ENCODE measurements at regions not wholly inside any gene's neighbourhood (a gene's known extent, or its start where the extent isn't known, plus 50 kb on each side); places are given as distances from the start of the nearest gene placed in this dataset.

- no peak overlapping the region for H3K27ac ChIP-seq
- no peaks in the 10 kb centered on the region for H3K79me2 ChIP-seq (ENCODE audit: insufficient read depth, low read depth)
- no peaks in the 10 kb centered on the region for H3K4me1 ChIP-seq (ENCODE audit: low read depth, poor library complexity, severe bottlenecking)
- no peaks in the 10 kb centered on the region for H3K36me3 ChIP-seq (ENCODE audit: insufficient read depth)
- TF ChIP-seq, protein P1, sequence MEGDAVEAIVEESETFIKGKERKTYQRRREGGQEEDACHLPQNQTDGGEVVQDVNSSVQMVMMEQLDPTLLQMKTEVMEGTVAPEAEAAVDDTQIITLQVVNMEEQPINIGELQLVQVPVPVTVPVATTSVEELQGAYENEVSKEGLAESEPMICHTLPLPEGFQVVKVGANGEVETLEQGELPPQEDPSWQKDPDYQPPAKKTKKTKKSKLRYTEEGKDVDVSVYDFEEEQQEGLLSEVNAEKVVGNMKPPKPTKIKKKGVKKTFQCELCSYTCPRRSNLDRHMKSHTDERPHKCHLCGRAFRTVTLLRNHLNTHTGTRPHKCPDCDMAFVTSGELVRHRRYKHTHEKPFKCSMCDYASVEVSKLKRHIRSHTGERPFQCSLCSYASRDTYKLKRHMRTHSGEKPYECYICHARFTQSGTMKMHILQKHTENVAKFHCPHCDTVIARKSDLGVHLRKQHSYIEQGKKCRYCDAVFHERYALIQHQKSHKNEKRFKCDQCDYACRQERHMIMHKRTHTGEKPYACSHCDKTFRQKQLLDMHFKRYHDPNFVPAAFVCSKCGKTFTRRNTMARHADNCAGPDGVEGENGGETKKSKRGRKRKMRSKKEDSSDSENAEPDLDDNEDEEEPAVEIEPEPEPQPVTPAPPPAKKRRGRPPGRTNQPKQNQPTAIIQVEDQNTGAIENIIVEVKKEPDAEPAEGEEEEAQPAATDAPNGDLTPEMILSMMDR (conservative IDR thresholded peaks at IDR 0.05; ENCODE audit: low read depth, low read length): no peak
- no peak overlapping the region for H3K4me2 ChIP-seq
- H2AFZ ChIP-seq (ENCODE audit: low read depth): no peak overlapping the region
- no peaks in the 10 kb centered on the region for H4K20me1 ChIP-seq (ENCODE audit: insufficient read depth)
- H3K4me3 ChIP-seq (IDR thresholded peaks at IDR 0.05; ENCODE audit: insufficient read depth, low read depth, low read length): no peak overlapping the region
- no peak overlapping the region for H3K9ac ChIP-seq
- H3K27me3 ChIP-seq (ENCODE audit: insufficient read depth, low read depth): no peaks in the 10 kb centered on the region
Observed at GRCh38 chr16:13312063-13312462, 410.7 kb downstream of the SHISA9 start.

DNA sequence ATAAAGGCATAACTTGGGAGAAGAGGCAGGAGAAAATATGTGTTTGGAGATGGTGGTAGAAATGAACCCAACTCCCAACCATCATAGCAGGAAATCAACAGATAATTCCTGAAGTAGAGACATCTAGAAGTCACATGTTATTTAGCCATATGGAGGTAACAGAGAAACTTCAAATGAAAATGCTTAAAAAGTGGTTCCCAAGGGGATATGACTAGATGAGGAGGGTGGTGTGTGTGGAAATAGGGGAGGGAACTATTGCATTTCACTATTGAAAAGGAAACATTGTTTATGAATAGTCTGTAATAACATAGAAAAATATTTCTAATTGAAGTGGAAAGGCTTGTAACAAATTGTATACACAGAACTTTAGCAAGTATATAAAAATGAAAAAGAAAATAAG is 412.0 kb downstream of the SHISA9 start:
- TF ChIP-seq, protein P1 (conservative IDR thresholded peaks at IDR 0.05; ENCODE audit: low read depth, low read length): no peak
- no peak overlapping the region for H3K9ac ChIP-seq
- H2AFZ ChIP-seq (ENCODE audit: low read depth): no peak overlapping the region

GRCh38 chr16:13314633-13315032 is 413.2 kb downstream of the SHISA9 start:
- H3K4me1 ChIP-seq (ENCODE audit: low read depth, poor library complexity, severe bottlenecking): no peaks in the 10 kb centered on the region
- no peak overlapping the region for H3K27ac ChIP-seq
- H3K4me2 ChIP-seq: no peak overlapping the region
- no peaks in the 10 kb centered on the region for H3K27me3 ChIP-seq (ENCODE audit: insufficient read depth, low read depth)
- H4K20me1 ChIP-seq (ENCODE audit: insufficient read depth): no peaks in the 10 kb centered on the region
- H3K4me3 ChIP-seq (IDR thresholded peaks at IDR 0.05; ENCODE audit: insufficient read depth, low read depth, low read length): no peak overlapping the region
- H2AFZ ChIP-seq (ENCODE audit: low read depth): no peak overlapping the region
- no peaks in the 10 kb centered on the region for H3K36me3 ChIP-seq (ENCODE audit: insufficient read depth)
- no peaks in the 10 kb centered on the region for H3K79me2 ChIP-seq (ENCODE audit: insufficient read depth, low read depth)
- TF ChIP-seq, protein P1 (conservative IDR thresholded peaks at IDR 0.05; ENCODE audit: low read depth, low read length): no peak
- no peak overlapping the region for H3K9ac ChIP-seq

More for the DNA sequence above, 412.0 kb downstream of the SHISA9 start:
- no peak overlapping the region for H3K4me2 ChIP-seq
- no peak overlapping the region for H3K4me3 ChIP-seq (IDR thresholded peaks at IDR 0.05; ENCODE audit: insufficient read depth, low read depth, low read length)
- H3K27ac ChIP-seq: no peak overlapping the region
- H3K27me3 ChIP-seq (ENCODE audit: insufficient read depth, low read depth): no peaks in the 10 kb centered on the region
- H3K79me2 ChIP-seq (ENCODE audit: insufficient read depth, low read depth): no peaks in the 10 kb centered on the region
- no peaks in the 10 kb centered on the region for H4K20me1 ChIP-seq (ENCODE audit: insufficient read depth)
- no peaks in the 10 kb centered on the region for H3K36me3 ChIP-seq (ENCODE audit: insufficient read depth)
- no peaks in the 10 kb centered on the region for H3K4me1 ChIP-seq (ENCODE audit: low read depth, poor library complexity, severe bottlenecking)

GRCh38 chr16:13315642-13316427 is 414.4 kb downstream of the SHISA9 start:
- H3K79me2 ChIP-seq (ENCODE audit: insufficient read depth, low read depth): no peaks in the 10 kb centered on the region
- no peaks in the 10 kb centered on the region for H4K20me1 ChIP-seq (ENCODE audit: insufficient read depth)
- no peaks in the 10 kb centered on the region for H3K36me3 ChIP-seq (ENCODE audit: insufficient read depth)
- no peak overlapping the region for H3K27ac ChIP-seq
- no peak overlapping the region for H3K9ac ChIP-seq
- no peaks in the 10 kb centered on the region for H3K4me1 ChIP-seq (ENCODE audit: low read depth, poor library complexity, severe bottlenecking)
- H3K4me2 ChIP-seq: no peak overlapping the region
- TF ChIP-seq, protein P1 (conservative IDR thresholded peaks at IDR 0.05; ENCODE audit: low read depth, low read length): no peak
- no peaks in the 10 kb centered on the region for H3K27me3 ChIP-seq (ENCODE audit: insufficient read depth, low read depth)
- no peak overlapping the region for H3K4me3 ChIP-seq (IDR thresholded peaks at IDR 0.05; ENCODE audit: insufficient read depth, low read depth, low read length)
- H2AFZ ChIP-seq (ENCODE audit: low read depth): no peak overlapping the region

Measured in KMS-11 (cell line).